Endothelial cell of umbilical vein (primary cell): ENCODE measurements at regions not wholly inside any gene's neighbourhood (a gene's known extent, or its start where the extent isn't known, plus 50 kb on each side); places are given as distances from the start of the nearest gene placed in this dataset.

Source experiments
- CTCF ChIP-seq, 2 donors: IDR thresholded peaks; 1 replicate in 1 of 2; 2 replicates in 1 of 2; pipeline ENCODE4 v1.5.1; 2011; ENCODE audit warnings: low read length in 2 of 2, mild to moderate bottlenecking in 2 of 2, moderate library complexity in 2 of 2, control low read depth in 1 of 2, inconsistent platforms in 1 of 2, low read depth in 1 of 2; ENCODE audit not compliant: insufficient read depth in 1 of 2; ENCODE audit errors: extremely low read depth in 1 of 2
- EZH2 ChIP-seq: IDR thresholded peaks from 2 replicates; pipeline ENCODE4 v1.6.1; 2012; ENCODE audit warnings: borderline replicate concordance, low read depth, mild to moderate bottlenecking, moderate library complexity, low read length, inconsistent platforms; ENCODE audit not compliant: severe bottlenecking
- FOS ChIP-seq: IDR thresholded peaks from 2 replicates; pipeline ENCODE4 v1.6.1; 2011; ENCODE audit warnings: mild to moderate bottlenecking, low read length, moderate library complexity, borderline replicate concordance; ENCODE audit not compliant: insufficient read depth
- GATA2 ChIP-seq: IDR thresholded peaks from 2 replicates; pipeline ENCODE4 v1.7.0; 2011; ENCODE audit warnings: low read depth, mild to moderate bottlenecking, moderate library complexity, mixed read lengths, low read length; ENCODE audit not compliant: insufficient read length, insufficient read depth
- MAX ChIP-seq: IDR thresholded peaks from 2 replicates; pipeline ENCODE4 v1.6.1; 2011; ENCODE audit not compliant: insufficient read depth, insufficient read length
- MYC ChIP-seq: IDR thresholded peaks from one replicate; pipeline ENCODE4 v1.6.1; 2011; ENCODE audit warnings: mild to moderate bottlenecking, low read depth, low read length
- POLR2A ChIP-seq: IDR thresholded peaks from 2 replicates; pipeline ENCODE4 v1.6.1; 2012; ENCODE audit warnings: low read depth, mild to moderate bottlenecking, control low read depth, low read length
- POLR2AphosphoS5 ChIP-seq: IDR thresholded peaks from 2 replicates; pipeline ENCODE4 v1.6.1; 2012; ENCODE audit warnings: low read depth, mild to moderate bottlenecking, control low read depth, low read length, moderate library complexity; ENCODE audit not compliant: insufficient read depth

GRCh38 chr1:68970571-68970970 lies 473.7 kb upstream of the DEPDC1 start:
- no peak for TF ChIP-seq MYC
- no peak for TF ChIP-seq CTCF (IDR thresholded peaks at IDR 0.05; ENCODE audit: extremely low read depth in 1 of 2, insufficient read depth in 1 of 2, low read depth in 1 of 2, low read length in 2 of 2)
- no peak for TF ChIP-seq EZH2
- TF ChIP-seq POLR2A, result no peak
- no peak for TF ChIP-seq GATA2
- TF ChIP-seq POLR2AphosphoS5, result no peak
- no peak for TF ChIP-seq MAX
- no peak for TF ChIP-seq FOS
